HG03378 (cell line): ENCODE measurements at regions not wholly inside any gene's neighbourhood (a gene's known extent, or its start where the extent isn't known, plus 50 kb on each side); places are given as distances from the start of the nearest gene placed in this dataset.

ENCODE experiments used
- ATAC-seq: cut with Tn5 transposase; IDR thresholded peaks from one replicate; pipeline ENCODE4 v1.9.1; 2021; ENCODE audit warnings: mild to moderate bottlenecking, moderate library complexity; ENCODE audit not compliant: unreplicated experiment

DNA sequence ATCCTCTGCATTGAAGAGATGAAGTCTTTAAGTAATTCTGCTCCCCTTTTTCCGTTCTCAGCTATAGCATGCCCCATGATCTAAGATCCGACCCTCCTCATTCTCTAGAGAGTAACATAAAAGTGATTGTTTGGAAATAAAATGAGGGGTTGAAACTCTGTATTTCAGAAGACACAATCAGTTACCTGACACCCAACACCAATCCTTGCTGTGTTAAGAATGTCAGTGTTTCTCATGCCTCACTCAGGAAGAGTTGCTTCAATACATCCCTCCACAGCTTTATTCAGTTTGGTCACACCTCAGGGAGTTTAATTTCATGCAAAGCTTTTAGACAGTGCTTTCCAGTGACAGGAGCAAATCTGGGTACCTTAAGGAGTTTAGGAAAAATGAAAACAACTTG, 49.9 kb upstream of the RBBP8 start:
- ATAC-seq = no peak
